ENCODE measurements at regions not wholly inside any gene's neighbourhood (a gene's known extent, or its start where the extent isn't known, plus 50 kb on each side); places are given as distances from the start of the nearest gene placed in this dataset.

DNA sequence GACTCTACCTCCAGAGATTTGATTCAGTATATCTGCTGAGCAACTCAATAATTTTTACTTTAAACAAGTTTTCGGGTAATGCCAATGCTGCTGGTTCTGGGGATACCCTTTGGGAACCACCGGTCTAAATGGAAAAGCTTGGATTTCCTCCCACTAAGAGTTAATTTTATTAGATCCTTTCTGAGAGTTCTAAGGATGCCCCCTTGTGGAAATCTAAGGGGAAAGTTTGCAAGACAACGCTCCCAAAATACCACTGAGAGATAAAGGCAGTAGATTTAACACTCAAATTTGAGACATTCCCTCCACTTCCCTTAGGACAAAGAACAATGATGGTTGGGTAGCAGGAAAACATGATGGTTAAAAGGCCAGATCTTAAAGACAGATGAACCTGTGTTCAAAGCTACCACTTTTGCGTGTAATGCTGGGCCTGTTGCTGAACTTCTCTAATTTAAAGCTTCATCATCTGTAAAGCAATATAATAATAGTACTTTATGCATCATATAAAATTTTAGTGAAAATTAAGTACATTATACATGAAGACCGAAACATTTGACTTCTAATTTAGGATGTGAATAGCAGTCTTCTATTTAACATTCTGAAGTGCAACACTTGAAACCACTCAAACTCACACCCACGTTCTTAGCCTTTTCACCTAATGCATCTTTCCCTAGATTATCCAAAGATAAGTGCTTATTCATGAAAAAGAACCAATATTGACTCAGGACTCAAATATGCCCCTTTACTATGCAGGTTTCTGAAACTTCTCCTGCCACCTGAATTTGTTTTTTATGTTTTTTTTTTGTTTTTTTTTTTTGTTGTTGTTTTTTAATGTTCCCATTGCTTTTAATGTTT lies 110.1 kb upstream of the LUZP2 start:
- Histone ChIP-seq H3K27me3 (ENCODE audit: control insufficient read depth in 1 of 2, insufficient read depth in 2 of 2, low read length in 2 of 2) (no peaks in the 10 kb centered on the region), H3K4me1 (ENCODE audit: control insufficient read depth, insufficient read depth, low read length) (no peaks in the 10 kb centered on the region), H3K9ac (ENCODE audit: low read length in 2 of 2) (no peak overlapping the region), H3K4me3 (ENCODE audit: low read length in 2 of 2) (no peak overlapping the region), H3K9me3 (ENCODE audit: control insufficient read depth in 2 of 2, low read length in 2 of 2) (no peaks in the 10 kb centered on the region), H3K27ac (ENCODE audit: low read length) (no peak overlapping the region), H3K36me3 (ENCODE audit: control insufficient read depth in 2 of 2, insufficient read depth in 2 of 2, low read length in 2 of 2) (no peaks in the 10 kb centered on the region)

GRCh38 chr11:24389575-24389974 lies 107.3 kb upstream of the LUZP2 start:
- Histone ChIP-seq H3K27me3 (ENCODE audit: control insufficient read depth in 1 of 2, insufficient read depth in 2 of 2, low read length in 2 of 2) (no peaks in the 10 kb centered on the region), H3K27ac (ENCODE audit: low read length) (no peak overlapping the region), H3K9me3 (ENCODE audit: control insufficient read depth in 2 of 2, low read length in 2 of 2) (no peaks in the 10 kb centered on the region), H3K4me1 (ENCODE audit: control insufficient read depth, insufficient read depth, low read length) (no peaks in the 10 kb centered on the region), H3K4me3 (ENCODE audit: low read length in 2 of 2) (no peak overlapping the region), H3K36me3 (ENCODE audit: control insufficient read depth in 2 of 2, insufficient read depth in 2 of 2, low read length in 2 of 2) (no peaks in the 10 kb centered on the region), H3K9ac (ENCODE audit: low read length in 2 of 2) (no peak overlapping the region)

- no peaks in the 10 kb centered on the region for H3K4me1 ChIP-seq (ENCODE audit: control insufficient read depth, insufficient read depth, low read length)
- H3K27ac ChIP-seq (ENCODE audit: low read length) = no peak overlapping the region
- no peaks in the 10 kb centered on the region for H3K9me3 ChIP-seq (ENCODE audit: control insufficient read depth in 2 of 2, low read length in 2 of 2)
- no peak overlapping the region for H3K9ac ChIP-seq (ENCODE audit: low read length in 2 of 2)
- H3K36me3 ChIP-seq (ENCODE audit: control insufficient read depth in 2 of 2, insufficient read depth in 2 of 2, low read length in 2 of 2) = no peaks in the 10 kb centered on the region
- no peaks in the 10 kb centered on the region for H3K27me3 ChIP-seq (ENCODE audit: control insufficient read depth in 1 of 2, insufficient read depth in 2 of 2, low read length in 2 of 2)
- no peak overlapping the region for H3K4me3 ChIP-seq (ENCODE audit: low read length in 2 of 2)
These were observed 106.8 kb upstream of the LUZP2 start for GRCh38 chr11:24390016-24390415.

DNA sequence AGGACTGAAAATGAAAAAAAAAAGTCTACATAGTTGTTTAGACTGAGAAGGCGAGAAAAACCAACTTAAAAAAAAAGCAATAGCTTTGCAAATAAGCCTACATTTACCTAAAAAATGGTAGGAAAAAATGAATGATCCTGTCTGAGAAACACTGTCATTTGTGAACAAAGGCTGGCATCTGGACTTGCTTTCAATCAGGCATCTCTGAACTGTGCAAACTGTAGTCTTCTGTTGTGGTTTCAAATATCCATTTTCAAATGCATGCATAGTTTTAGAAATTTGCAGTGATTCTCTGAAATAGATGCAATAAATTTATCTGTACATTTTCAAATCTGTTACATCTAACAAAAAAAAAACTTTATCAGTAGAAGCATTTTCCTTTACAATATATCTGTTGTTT lies 106.1 kb upstream of the LUZP2 start:
- Histone ChIP-seq H3K4me3 (ENCODE audit: low read length in 2 of 2) (no peak overlapping the region), H3K27ac (ENCODE audit: low read length) (no peak overlapping the region), H3K27me3 (ENCODE audit: control insufficient read depth in 1 of 2, insufficient read depth in 2 of 2, low read length in 2 of 2) (no peaks in the 10 kb centered on the region), H3K9ac (ENCODE audit: low read length in 2 of 2) (no peak overlapping the region), H3K9me3 (ENCODE audit: control insufficient read depth in 2 of 2, low read length in 2 of 2) (no peaks in the 10 kb centered on the region), H3K4me1 (ENCODE audit: control insufficient read depth, insufficient read depth, low read length) (no peaks in the 10 kb centered on the region), H3K36me3 (ENCODE audit: control insufficient read depth in 2 of 2, insufficient read depth in 2 of 2, low read length in 2 of 2) (no peaks in the 10 kb centered on the region)

DNA sequence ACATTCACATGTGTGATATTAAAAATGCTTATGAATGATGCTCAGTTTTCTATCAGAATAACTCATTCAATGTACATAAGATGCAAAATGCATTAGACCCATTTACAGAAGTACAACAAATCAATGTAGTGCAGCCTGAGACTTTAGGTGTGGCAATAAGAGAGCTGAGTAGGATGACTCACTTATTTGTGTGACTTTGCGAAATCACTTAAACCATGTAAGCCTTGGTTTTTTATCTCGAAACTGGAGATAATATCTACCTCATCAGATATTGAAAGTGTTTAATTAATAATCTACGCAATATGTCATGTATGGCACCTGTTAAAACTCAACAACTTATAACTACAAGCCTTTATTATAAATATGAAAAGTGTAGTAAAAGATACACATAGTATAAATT lies 105.7 kb upstream of the LUZP2 start:
- H3K9ac ChIP-seq (ENCODE audit: low read length in 2 of 2) = no peak overlapping the region
- no peaks in the 10 kb centered on the region for H3K36me3 ChIP-seq (ENCODE audit: control insufficient read depth in 2 of 2, insufficient read depth in 2 of 2, low read length in 2 of 2)
- H3K27ac ChIP-seq (ENCODE audit: low read length) = no peak overlapping the region
- H3K4me1 ChIP-seq (ENCODE audit: control insufficient read depth, insufficient read depth, low read length) = no peaks in the 10 kb centered on the region
- H3K9me3 ChIP-seq (ENCODE audit: control insufficient read depth in 2 of 2, low read length in 2 of 2) = no peaks in the 10 kb centered on the region
- H3K27me3 ChIP-seq (ENCODE audit: control insufficient read depth in 1 of 2, insufficient read depth in 2 of 2, low read length in 2 of 2) = no peaks in the 10 kb centered on the region
- H3K4me3 ChIP-seq (ENCODE audit: low read length in 2 of 2) = no peak overlapping the region

- Histone ChIP-seq H3K27me3 (ENCODE audit: control insufficient read depth in 1 of 2, insufficient read depth in 2 of 2, low read length in 2 of 2) (no peaks in the 10 kb centered on the region), H3K9me3 (ENCODE audit: control insufficient read depth in 2 of 2, low read length in 2 of 2) (no peaks in the 10 kb centered on the region), H3K9ac (ENCODE audit: low read length in 2 of 2) (no peak overlapping the region), H3K36me3 (ENCODE audit: control insufficient read depth in 2 of 2, insufficient read depth in 2 of 2, low read length in 2 of 2) (no peaks in the 10 kb centered on the region), H3K4me1 (ENCODE audit: control insufficient read depth, insufficient read depth, low read length) (no peaks in the 10 kb centered on the region), H3K4me3 (ENCODE audit: low read length in 2 of 2) (no peak overlapping the region), H3K27ac (ENCODE audit: low read length) (no peak overlapping the region)
These were observed 96.7 kb upstream of the LUZP2 start for GRCh38 chr11:24400059-24400665.

DNA sequence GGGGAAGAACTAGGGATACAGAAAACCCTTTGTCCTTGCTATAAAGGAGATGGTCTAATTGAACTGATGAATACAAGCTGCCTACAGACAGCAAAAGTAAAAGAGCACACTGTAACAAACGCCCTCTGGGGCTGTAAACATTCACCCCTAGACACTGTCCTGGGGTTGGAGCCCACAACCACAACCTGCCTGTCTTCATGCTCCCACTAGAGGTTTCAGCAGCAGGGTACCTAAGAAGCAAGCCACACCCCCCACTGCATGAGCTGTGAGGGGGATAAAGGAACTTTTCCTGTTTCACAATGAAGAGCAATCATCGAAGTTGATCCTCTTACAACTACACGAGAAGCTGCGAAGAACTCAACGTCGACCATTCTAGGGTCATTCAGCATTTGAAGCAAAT lies 90.5 kb upstream of the LUZP2 start:
- no peak overlapping the region for H3K27ac ChIP-seq (ENCODE audit: low read length)
- H3K4me3 ChIP-seq (ENCODE audit: low read length in 2 of 2) = no peak overlapping the region
- no peaks in the 10 kb centered on the region for H3K9me3 ChIP-seq (ENCODE audit: control insufficient read depth in 2 of 2, low read length in 2 of 2)
- H3K9ac ChIP-seq (ENCODE audit: low read length in 2 of 2) = no peak overlapping the region
- H3K27me3 ChIP-seq (ENCODE audit: control insufficient read depth in 1 of 2, insufficient read depth in 2 of 2, low read length in 2 of 2) = no peaks in the 10 kb centered on the region
- no peaks in the 10 kb centered on the region for H3K36me3 ChIP-seq (ENCODE audit: control insufficient read depth in 2 of 2, insufficient read depth in 2 of 2, low read length in 2 of 2)
- no peaks in the 10 kb centered on the region for H3K4me1 ChIP-seq (ENCODE audit: control insufficient read depth, insufficient read depth, low read length)

DNA sequence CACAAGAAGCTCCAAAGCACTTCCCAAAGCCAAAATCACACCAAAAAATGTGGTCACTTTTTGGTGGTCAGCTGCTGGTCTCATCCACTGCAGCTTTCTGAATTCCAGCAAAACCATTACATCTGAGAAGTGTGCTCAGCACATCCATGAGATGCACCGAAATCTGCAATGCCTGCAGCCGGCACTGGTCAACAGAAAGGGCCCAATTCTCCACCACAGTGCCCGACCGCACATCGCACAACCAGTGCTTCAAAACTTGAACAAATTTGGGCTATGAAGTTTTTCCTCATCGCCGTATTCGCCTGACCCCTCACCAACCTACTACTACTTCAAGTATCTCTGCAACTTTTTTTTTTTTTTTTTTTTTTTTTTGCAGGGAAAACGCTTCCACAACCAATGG lies 89.9 kb upstream of the LUZP2 start:
- no peaks in the 10 kb centered on the region for H3K36me3 ChIP-seq (ENCODE audit: control insufficient read depth in 2 of 2, insufficient read depth in 2 of 2, low read length in 2 of 2)
- no peaks in the 10 kb centered on the region for H3K4me1 ChIP-seq (ENCODE audit: control insufficient read depth, insufficient read depth, low read length)
- no peak overlapping the region for H3K27ac ChIP-seq (ENCODE audit: low read length)
- no peaks in the 10 kb centered on the region for H3K27me3 ChIP-seq (ENCODE audit: control insufficient read depth in 1 of 2, insufficient read depth in 2 of 2, low read length in 2 of 2)
- no peak overlapping the region for H3K4me3 ChIP-seq (ENCODE audit: low read length in 2 of 2)
- no peak overlapping the region for H3K9ac ChIP-seq (ENCODE audit: low read length in 2 of 2)
- no peaks in the 10 kb centered on the region for H3K9me3 ChIP-seq (ENCODE audit: control insufficient read depth in 2 of 2, low read length in 2 of 2)

GRCh38 chr11:24407733-24408132 lies 89.1 kb upstream of the LUZP2 start:
- Histone ChIP-seq H3K27ac (ENCODE audit: low read length) (no peak overlapping the region), H3K4me3 (ENCODE audit: low read length in 2 of 2) (no peak overlapping the region), H3K36me3 (ENCODE audit: control insufficient read depth in 2 of 2, insufficient read depth in 2 of 2, low read length in 2 of 2) (no peaks in the 10 kb centered on the region), H3K27me3 (ENCODE audit: control insufficient read depth in 1 of 2, insufficient read depth in 2 of 2, low read length in 2 of 2) (no peaks in the 10 kb centered on the region), H3K9ac (ENCODE audit: low read length in 2 of 2) (no peak overlapping the region), H3K4me1 (ENCODE audit: control insufficient read depth, insufficient read depth, low read length) (no peaks in the 10 kb centered on the region), H3K9me3 (ENCODE audit: control insufficient read depth in 2 of 2, low read length in 2 of 2) (no peaks in the 10 kb centered on the region)

GRCh38 chr11:24408202-24408601 lies 88.7 kb upstream of the LUZP2 start:
- Histone ChIP-seq H3K36me3 (ENCODE audit: control insufficient read depth in 2 of 2, insufficient read depth in 2 of 2, low read length in 2 of 2) (no peaks in the 10 kb centered on the region), H3K27me3 (ENCODE audit: control insufficient read depth in 1 of 2, insufficient read depth in 2 of 2, low read length in 2 of 2) (no peaks in the 10 kb centered on the region), H3K9ac (ENCODE audit: low read length in 2 of 2) (no peak overlapping the region), H3K9me3 (ENCODE audit: control insufficient read depth in 2 of 2, low read length in 2 of 2) (no peaks in the 10 kb centered on the region), H3K4me3 (ENCODE audit: low read length in 2 of 2) (no peak overlapping the region), H3K4me1 (ENCODE audit: control insufficient read depth, insufficient read depth, low read length) (no peaks in the 10 kb centered on the region), H3K27ac (ENCODE audit: low read length) (no peak overlapping the region)

DNA sequence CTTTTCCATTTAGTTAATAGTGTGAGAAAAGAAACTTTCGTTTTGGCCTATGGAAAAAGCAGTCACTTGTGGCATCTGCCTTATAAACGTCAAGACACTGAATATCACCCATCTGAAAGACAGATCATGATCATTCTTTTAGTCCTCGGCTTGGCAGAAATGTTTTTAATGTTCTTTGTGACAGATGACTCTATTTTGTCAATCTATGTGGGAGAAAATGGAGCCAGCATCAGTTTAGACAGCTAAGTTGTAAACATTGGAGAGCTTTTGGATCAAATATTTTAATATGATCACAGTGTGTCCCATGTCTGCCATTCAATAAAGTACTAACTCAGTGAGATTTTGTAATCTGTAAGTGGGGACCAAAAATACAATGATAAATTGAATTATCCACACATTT lies 85.1 kb upstream of the LUZP2 start:
- Histone ChIP-seq H3K36me3 (ENCODE audit: control insufficient read depth in 2 of 2, insufficient read depth in 2 of 2, low read length in 2 of 2) (no peaks in the 10 kb centered on the region), H3K27me3 (ENCODE audit: control insufficient read depth in 1 of 2, insufficient read depth in 2 of 2, low read length in 2 of 2) (no peaks in the 10 kb centered on the region), H3K9me3 (ENCODE audit: control insufficient read depth in 2 of 2, low read length in 2 of 2) (no peaks in the 10 kb centered on the region), H3K4me1 (ENCODE audit: control insufficient read depth, insufficient read depth, low read length) (no peaks in the 10 kb centered on the region), H3K9ac (ENCODE audit: low read length in 2 of 2) (no peak overlapping the region), H3K27ac (ENCODE audit: low read length) (no peak overlapping the region), H3K4me3 (ENCODE audit: low read length in 2 of 2) (no peak overlapping the region)

Measured in stomach smooth muscle (tissue), 2 donors.